Endothelial cell of umbilical vein (primary cell): ENCODE measurements at regions not wholly inside any gene's neighbourhood (a gene's known extent, or its start where the extent isn't known, plus 50 kb on each side); places are given as distances from the start of the nearest gene placed in this dataset.

Experiments used
- BruUV-seq: library from RNA; stranded (reverse); fragments of 400-500 nt; replicated peaks from 2 replicates; lab custom pipeline; 2021; lab: Mats Ljungman, UMichigan
- CTCF ChIA-PET: fragments of 300-600, 350-600 bp; sonication (Branson Sonifier 250); formaldehyde crosslinking; loops from one replicate; lab custom pipeline; 2021; ENCODE audit warnings: antibody characterized with exemption, inconsistent platforms; lab: Charles Lee
- POLR2A ChIA-PET: fragments of 300-600, 350-600 bp; sonication (Branson Sonifier 250); formaldehyde crosslinking; loops from one replicate; lab custom pipeline; 2021; ENCODE audit warnings: antibody characterized with exemption, inconsistent platforms; lab: Charles Lee
- DNase-seq: peaks from one replicate; pipeline ENCODE4 v3.0.0-alpha.2; 2011; ENCODE audit warnings: low read depth, low spot score
- FAIRE-seq: peaks from 2 replicates; lab custom pipeline; 2011; peaks lifted over from hg19 to GRCh38; lab: Jason Lieb, UNC
- H2AFZ ChIP-seq: 2 replicates; pipeline ENCODE4 v1.6.0; 2012; ENCODE audit warnings: low read depth, low read length, control low read depth, inconsistent platforms
- H3K27ac ChIP-seq: 2 replicates; pipeline ENCODE4 v1.5.1; 2011; ENCODE audit warnings: low read depth, mild to moderate bottlenecking, control low read depth, low read length, moderate library complexity; ENCODE audit not compliant: insufficient read depth
- H3K27me3 ChIP-seq, 2 experiments: 2 replicates each; pipeline versions ENCODE4 v1.6.0 to v1.6.1; 2011; ENCODE audit warnings: low read length in 2 of 2, mixed read lengths in 1 of 2; ENCODE audit not compliant: control insufficient read depth in 2 of 2, insufficient read depth in 2 of 2
- H3K36me3 ChIP-seq, 2 experiments: 2 replicates in 1 of 2; 3 replicates in 1 of 2; pipeline ENCODE4 v1.5.1; 2011; ENCODE audit warnings: low read length in 2 of 2, mild to moderate bottlenecking in 1 of 2, moderate library complexity in 1 of 2; ENCODE audit not compliant: control insufficient read depth in 2 of 2, insufficient read depth in 2 of 2; ENCODE audit errors: extremely low read depth in 1 of 2
- H3K4me1 ChIP-seq: 3 replicates; pipeline ENCODE4 v1.5.1; 2011; ENCODE audit warnings: mild to moderate bottlenecking, low read length; ENCODE audit not compliant: control insufficient read depth, insufficient read depth; ENCODE audit errors: extremely low read depth
- H3K4me2 ChIP-seq: 2 replicates; pipeline ENCODE4 v1.6.1; 2011; ENCODE audit warnings: low read length, control low read depth, mixed read lengths; ENCODE audit not compliant: insufficient read depth
- H3K4me3 ChIP-seq, 3 experiments: fragments of 200-600 bp in 1 of 3; sonication (generic), shearing (Covaris generic) in 1 of 3; replicated peaks in 1 of 3; 2 replicates each; pipeline ENCODE4 v1.5.1; 2011 to 2016; ENCODE audit warnings: control low read depth in 3 of 3, low read length in 3 of 3, mild to moderate bottlenecking in 2 of 3, inconsistent platforms in 1 of 3, low read depth in 1 of 3, moderate library complexity in 1 of 3; ENCODE audit not compliant: insufficient read depth in 1 of 3
- H3K79me2 ChIP-seq: 2 replicates; pipeline ENCODE4 v1.6.0; 2012; ENCODE audit warnings: low read length, inconsistent platforms; ENCODE audit not compliant: control insufficient read depth, insufficient read depth
- H3K9ac ChIP-seq: replicated peaks from 2 replicates; pipeline ENCODE3; 2011; ENCODE audit warnings: low read length, control low read depth; ENCODE audit not compliant: insufficient read depth; ENCODE audit errors: extremely low read depth
- H3K9me1 ChIP-seq: replicated peaks from 3 replicates; pipeline ENCODE4 v1.6.0; 2011; ENCODE audit warnings: mild to moderate bottlenecking, low read length; ENCODE audit not compliant: control insufficient read depth, insufficient read depth; ENCODE audit errors: extremely low read depth
- H3K9me3 ChIP-seq: replicated peaks from 2 replicates; pipeline ENCODE4 v1.5.1; 2012; ENCODE audit warnings: low read length, inconsistent platforms; ENCODE audit not compliant: control insufficient read depth, insufficient read depth
- H4K20me1 ChIP-seq: replicated peaks from 2 replicates; pipeline ENCODE3; 2011; ENCODE audit warnings: mild to moderate bottlenecking, low read length; ENCODE audit not compliant: control insufficient read depth, insufficient read depth; ENCODE audit errors: extremely low read depth
- CTCF ChIP-seq, 2 donors: IDR thresholded peaks; 1 replicate in 1 of 2; 2 replicates in 1 of 2; pipeline ENCODE4 v1.5.1; 2011; ENCODE audit warnings: low read length in 2 of 2, mild to moderate bottlenecking in 2 of 2, moderate library complexity in 2 of 2, control low read depth in 1 of 2, inconsistent platforms in 1 of 2, low read depth in 1 of 2; ENCODE audit not compliant: insufficient read depth in 1 of 2; ENCODE audit errors: extremely low read depth in 1 of 2
- EZH2 ChIP-seq: IDR thresholded peaks from 2 replicates; pipeline ENCODE4 v1.6.1; 2012; ENCODE audit warnings: borderline replicate concordance, low read depth, mild to moderate bottlenecking, moderate library complexity, low read length, inconsistent platforms; ENCODE audit not compliant: severe bottlenecking
- FOS ChIP-seq: IDR thresholded peaks from 2 replicates; pipeline ENCODE4 v1.6.1; 2011; ENCODE audit warnings: mild to moderate bottlenecking, low read length, moderate library complexity, borderline replicate concordance; ENCODE audit not compliant: insufficient read depth
- JUN ChIP-seq: IDR thresholded peaks from 2 replicates; pipeline ENCODE4 v1.6.1; 2011; ENCODE audit warnings: borderline replicate concordance, low read depth; ENCODE audit not compliant: insufficient read length, insufficient read depth
- MAX ChIP-seq: IDR thresholded peaks from 2 replicates; pipeline ENCODE4 v1.6.1; 2011; ENCODE audit not compliant: insufficient read depth, insufficient read length
- POLR2AphosphoS5 ChIP-seq: IDR thresholded peaks from 2 replicates; pipeline ENCODE4 v1.6.1; 2012; ENCODE audit warnings: low read depth, mild to moderate bottlenecking, control low read depth, low read length, moderate library complexity; ENCODE audit not compliant: insufficient read depth
- dilution Hi-C: fragments of 300-500 bp; cut with MboI; formaldehyde crosslinking; loops from one replicate; pipeline ENCODE4 v1.15.0; 2019; ENCODE audit warnings: low sequenced_read_pairs; ENCODE audit not compliant: extremely low pct_ligation_motif_present
- intact Hi-C: fragments of 100-400 bp; cut with micrococcal nuclease; formaldehyde crosslinking; loops from one replicate; pipeline ENCODE4 v1.10.0; 2022

GRCh38 chr4:159476886-159477285 is 374.0 kb downstream of the RAPGEF2 start:
- no peak overlapping the region for H3K4me2 ChIP-seq
- no peaks in the 10 kb centered on the region for H4K20me1 ChIP-seq
- DNase-seq: no peak
- no peaks in the 10 kb centered on the region for H3K9me3 ChIP-seq
- no peak overlapping the region for H2AFZ ChIP-seq
- no peaks in the 10 kb centered on the region for H3K27me3 ChIP-seq
- H3K9ac ChIP-seq: no peak overlapping the region
- ChIA-PET CTCF (no interaction called here), POLR2A (no interaction called here)
- H3K79me2 ChIP-seq: no peaks in the 10 kb centered on the region
- no peaks in the 10 kb centered on the region for H3K36me3 ChIP-seq
- no peak overlapping the region for H3K4me3 ChIP-seq
- intact Hi-C loops: no loop called here
- TF ChIP-seq EZH2 (no peak), JUN (no peak), MAX (no peak), CTCF (IDR thresholded peaks at IDR 0.05; ENCODE audit: extremely low read depth in 1 of 2, insufficient read depth in 1 of 2, low read depth in 1 of 2, low read length in 2 of 2) (no peak), POLR2AphosphoS5 (no peak)
- no peaks in the 10 kb centered on the region for H3K4me1 ChIP-seq
- dilution Hi-C loops: no loop called here
- no peaks in the 10 kb centered on the region for H3K9me1 ChIP-seq
- no peak for FAIRE-seq
- no TSS peak for BruUV-seq
- no peak overlapping the region for H3K27ac ChIP-seq

GRCh38 chr4:159480826-159481225 is 377.9 kb downstream of the RAPGEF2 start:
- no peak overlapping the region for H3K4me3 ChIP-seq
- H3K36me3 ChIP-seq: no peaks in the 10 kb centered on the region
- no peaks in the 10 kb centered on the region for H3K79me2 ChIP-seq
- ChIA-PET CTCF (no interaction called here), POLR2A (no interaction called here)
- H3K4me2 ChIP-seq: no peak overlapping the region
- no peaks in the 10 kb centered on the region for H3K9me3 ChIP-seq
- H4K20me1 ChIP-seq: no peaks in the 10 kb centered on the region
- TF ChIP-seq FOS (no peak), CTCF (IDR thresholded peaks at IDR 0.05; ENCODE audit: extremely low read depth in 1 of 2, insufficient read depth in 1 of 2, low read depth in 1 of 2, low read length in 2 of 2) (no peak)
- FAIRE-seq: no peak
- no peak overlapping the region for H3K27ac ChIP-seq
- no peak overlapping the region for H2AFZ ChIP-seq
- no peak overlapping the region for H3K9ac ChIP-seq
- peaks cover 5 to 12% of the 10 kb centered on the region in 2 experiments for H3K27me3 ChIP-seq
- H3K4me1 ChIP-seq: no peaks in the 10 kb centered on the region
- no TSS peak for BruUV-seq
- intact Hi-C loops (loop anchor here (10.0 kb wide), 2 partner anchors 1774 to 1844 kb away; no protein-coding TSS in a partner anchor), dilution Hi-C loops (no loop called here)
- no peaks in the 10 kb centered on the region for H3K9me1 ChIP-seq
- no peak for DNase-seq
